ENCODE measurements at regions not wholly inside any gene's neighbourhood (a gene's known extent, or its start where the extent isn't known, plus 50 kb on each side); places are given as distances from the start of the nearest gene placed in this dataset.

- TF ChIP-seq POLR2A (IDR thresholded peaks at IDR 0.05) (no peak), CTCF (IDR thresholded peaks at IDR 0.05) (no peak)
Measured at GRCh38 chr4:134958862-134959261, 757.3 kb upstream of the PABPC4L start.

Measured in prostate gland (tissue), 2 donors.